NCI-H2227 treated with DMSO at 0.1 percent for 48 hours (cell line): ENCODE measurements at regions not wholly inside any gene's neighbourhood (a gene's known extent, or its start where the extent isn't known, plus 50 kb on each side); places are given as distances from the start of the nearest gene placed in this dataset.

ENCODE experiments used
- DNase-seq: peaks from one replicate; lab custom pipeline; 2025; lab: John Stamatoyannopoulos, UW

DNA sequence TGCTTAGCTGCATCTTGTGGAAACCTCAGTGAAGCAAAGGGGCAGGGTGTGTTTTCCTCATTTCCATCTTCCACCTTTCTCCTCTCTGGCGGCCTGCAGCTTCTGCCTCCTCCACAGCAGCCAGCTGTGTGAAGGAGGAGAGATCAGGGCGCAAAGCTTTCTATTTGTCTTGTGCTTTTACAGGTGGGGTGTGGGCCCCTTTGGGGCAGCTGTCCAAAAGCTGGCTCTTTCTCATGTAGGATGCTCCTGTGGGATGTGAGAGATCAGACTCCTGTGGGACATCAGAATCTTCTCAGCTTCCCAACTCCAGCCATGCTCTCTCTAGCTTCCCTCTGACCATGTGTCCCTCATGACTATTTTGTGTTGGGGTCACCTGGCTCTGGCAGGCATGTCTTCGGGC is 227.1 kb downstream of the MID1 start:
- DNase-seq: no peak

- DNase-seq: no peak
These were observed 226.5 kb downstream of the MID1 start for GRCh38 chrX:10393899-10394298.

DNA sequence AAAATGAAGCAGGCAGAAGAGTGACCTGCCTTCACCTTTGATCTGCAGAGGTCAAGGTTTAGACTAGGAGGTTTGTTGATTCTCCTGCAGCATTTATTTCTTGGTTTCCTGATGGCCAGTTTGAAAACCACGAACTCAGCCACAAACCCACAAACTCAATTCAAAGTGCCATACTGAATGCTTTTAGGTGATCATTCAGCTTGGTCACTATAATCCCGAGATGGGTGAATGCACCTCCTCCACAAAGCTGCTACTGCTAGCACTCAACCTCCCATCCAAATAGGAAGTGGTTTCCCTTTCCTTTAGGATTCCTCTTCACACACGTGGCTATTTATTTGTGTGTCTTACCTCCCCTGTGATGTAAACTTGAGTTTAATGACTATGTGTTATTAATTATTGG is 225.2 kb downstream of the MID1 start:
- DNase-seq: no peak
